Nephron progenitor cell (in vitro differentiated cells): ENCODE measurements at regions not wholly inside any gene's neighbourhood (a gene's known extent, or its start where the extent isn't known, plus 50 kb on each side); places are given as distances from the start of the nearest gene placed in this dataset.

ENCODE experiments used
- DNase-seq: peaks from one replicate; pipeline ENCODE4 v3.0.0; 2021
- H3K27ac Mint-ChIP-seq: 2 replicates; pipeline ENCODE4 v1.8.0; 2021; ENCODE audit warnings: mild to moderate bottlenecking, moderate library complexity, mixed read lengths
- H3K27me3 Mint-ChIP-seq: 2 replicates; pipeline ENCODE4 v1.8.0; 2021; ENCODE audit warnings: mild to moderate bottlenecking, low read depth, mixed read lengths; ENCODE audit not compliant: poor library complexity
- H3K36me3 Mint-ChIP-seq: 2 replicates; pipeline ENCODE4 v1.8.0; 2021; ENCODE audit warnings: low read depth, mixed read lengths
- H3K4me1 Mint-ChIP-seq: 2 replicates; pipeline ENCODE4 v1.8.0; 2021; ENCODE audit warnings: mixed read lengths
- H3K4me3 Mint-ChIP-seq: 2 replicates; pipeline ENCODE4 v1.8.0; 2021; ENCODE audit warnings: mild to moderate bottlenecking, moderate library complexity, mixed read lengths
- H3K9me3 Mint-ChIP-seq: 2 replicates; pipeline ENCODE4 v1.8.0; 2021; ENCODE audit warnings: mild to moderate bottlenecking, moderate library complexity, mixed read lengths
- TF ChIP-seq, protein P1 (sequence below): fragments of 200-600 bp; sonication (generic); IDR thresholded peaks from 2 replicates; pipeline ENCODE4 v1.5.0; 2021; ENCODE audit warnings: antibody characterized with exemption

DNA sequence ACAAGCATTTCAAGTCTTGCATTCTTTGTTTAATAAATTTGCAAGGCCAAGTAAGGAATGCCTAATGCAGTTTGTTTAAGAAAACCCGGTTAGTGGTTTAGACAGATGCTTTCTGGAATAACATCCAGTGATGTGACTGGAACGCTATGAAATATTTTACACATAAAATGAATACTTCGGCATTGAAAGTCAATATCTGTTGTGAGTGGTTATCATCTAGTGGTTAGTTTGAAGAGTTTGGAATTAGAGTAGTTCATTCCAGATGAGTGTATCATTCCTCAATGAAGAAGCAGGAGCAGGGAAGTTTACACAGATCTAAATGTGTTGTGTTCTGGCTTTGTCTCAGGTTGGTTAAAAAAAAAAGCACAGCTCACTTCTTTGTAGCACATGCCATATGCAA is 608.0 kb upstream of the PIK3C3 start:
- TF ChIP-seq, protein P1, sequence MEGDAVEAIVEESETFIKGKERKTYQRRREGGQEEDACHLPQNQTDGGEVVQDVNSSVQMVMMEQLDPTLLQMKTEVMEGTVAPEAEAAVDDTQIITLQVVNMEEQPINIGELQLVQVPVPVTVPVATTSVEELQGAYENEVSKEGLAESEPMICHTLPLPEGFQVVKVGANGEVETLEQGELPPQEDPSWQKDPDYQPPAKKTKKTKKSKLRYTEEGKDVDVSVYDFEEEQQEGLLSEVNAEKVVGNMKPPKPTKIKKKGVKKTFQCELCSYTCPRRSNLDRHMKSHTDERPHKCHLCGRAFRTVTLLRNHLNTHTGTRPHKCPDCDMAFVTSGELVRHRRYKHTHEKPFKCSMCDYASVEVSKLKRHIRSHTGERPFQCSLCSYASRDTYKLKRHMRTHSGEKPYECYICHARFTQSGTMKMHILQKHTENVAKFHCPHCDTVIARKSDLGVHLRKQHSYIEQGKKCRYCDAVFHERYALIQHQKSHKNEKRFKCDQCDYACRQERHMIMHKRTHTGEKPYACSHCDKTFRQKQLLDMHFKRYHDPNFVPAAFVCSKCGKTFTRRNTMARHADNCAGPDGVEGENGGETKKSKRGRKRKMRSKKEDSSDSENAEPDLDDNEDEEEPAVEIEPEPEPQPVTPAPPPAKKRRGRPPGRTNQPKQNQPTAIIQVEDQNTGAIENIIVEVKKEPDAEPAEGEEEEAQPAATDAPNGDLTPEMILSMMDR: no peak
- no peak overlapping the region for H3K4me3 Mint-ChIP-seq
- peaks cover 4% of the 10 kb centered on the region for H3K4me1 Mint-ChIP-seq
- no peak for DNase-seq
- peaks cover 5% of the 10 kb centered on the region for H3K36me3 Mint-ChIP-seq
- H3K27ac Mint-ChIP-seq: no peak overlapping the region
- peaks cover 3% of the 10 kb centered on the region for H3K27me3 Mint-ChIP-seq
- no peaks in the 10 kb centered on the region for H3K9me3 Mint-ChIP-seq

DNA sequence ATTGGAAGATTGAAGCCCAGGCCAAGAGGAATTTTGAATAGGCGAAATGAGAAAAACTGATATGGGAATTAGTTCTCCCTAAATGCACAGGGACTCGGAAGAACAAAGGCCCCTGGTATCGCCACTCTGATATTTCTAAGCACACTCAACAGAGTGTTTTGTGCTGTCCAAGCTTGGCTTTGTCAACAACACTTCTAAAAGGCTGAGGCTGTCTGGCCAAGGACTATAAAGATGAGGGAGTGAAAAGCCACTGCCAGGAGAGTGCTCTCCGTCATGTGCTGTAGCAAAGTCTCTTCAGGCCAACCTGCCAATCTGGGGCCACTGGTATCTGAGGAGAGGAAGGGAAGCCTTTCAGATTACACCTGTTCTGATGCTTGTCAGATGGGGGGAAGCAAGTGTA is 611.2 kb upstream of the PIK3C3 start:
- Mint-ChIP-seq H3K27me3 (peaks cover 4% of the 10 kb centered on the region), H3K27ac (no peak overlapping the region), H3K4me3 (no peak overlapping the region), H3K36me3 (peaks cover 6% of the 10 kb centered on the region), H3K4me1 (peaks cover 13% of the 10 kb centered on the region), H3K9me3 (no peaks in the 10 kb centered on the region)
- no peak for DNase-seq
- TF ChIP-seq, protein P1: no peak

DNA sequence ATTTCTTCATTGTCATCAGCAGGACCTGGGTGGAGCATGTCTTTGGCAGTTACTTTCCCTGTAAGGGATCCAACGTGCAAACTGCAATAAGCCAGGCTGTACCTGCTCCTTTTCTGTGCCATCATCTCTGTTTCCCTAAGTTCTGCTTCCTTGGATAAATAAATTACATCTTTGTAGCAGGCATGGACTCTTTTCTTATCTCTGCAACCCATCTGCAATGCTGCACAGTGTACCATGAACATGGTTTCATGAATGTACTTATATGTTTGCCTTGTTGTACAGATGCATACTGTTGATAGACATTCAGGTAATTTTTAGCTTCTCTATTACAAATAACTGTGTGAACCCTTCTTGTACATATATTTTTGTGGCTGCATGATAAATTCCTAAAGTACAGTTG is 616.7 kb upstream of the PIK3C3 start:
- Mint-ChIP-seq H3K27me3 (peaks cover 4% of the 10 kb centered on the region), H3K4me3 (no peak overlapping the region), H3K4me1 (peaks cover 13% of the 10 kb centered on the region), H3K9me3 (no peaks in the 10 kb centered on the region), H3K36me3 (peaks cover 6% of the 10 kb centered on the region), H3K27ac (no peak overlapping the region)
- TF ChIP-seq, protein P1: no peak
- no peak for DNase-seq

DNA sequence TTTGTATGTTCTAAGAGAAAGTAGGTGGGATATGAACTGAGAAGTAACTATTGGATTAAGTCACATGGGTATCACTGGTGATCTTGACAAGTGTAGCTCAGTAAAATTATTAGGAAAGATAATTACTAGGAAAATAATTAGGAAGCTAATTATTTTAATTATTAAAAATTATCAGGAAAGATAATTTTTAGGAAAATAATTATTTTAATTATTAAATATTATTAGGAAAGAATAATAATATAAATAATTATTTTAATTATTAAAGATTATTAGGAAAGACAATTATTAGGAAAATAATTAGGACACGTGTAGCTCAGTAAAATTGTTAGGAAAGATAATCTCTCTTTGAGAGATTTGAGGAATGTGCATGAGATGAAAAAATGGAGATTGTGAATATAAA is 623.4 kb upstream of the PIK3C3 start:
- Mint-ChIP-seq H3K9me3 (peaks cover 12% of the 10 kb centered on the region), H3K36me3 (peaks cover 7% of the 10 kb centered on the region), H3K27ac (no peak overlapping the region), H3K4me1 (no peaks in the 10 kb centered on the region), H3K27me3 (no peaks in the 10 kb centered on the region), H3K4me3 (no peak overlapping the region)
- TF ChIP-seq, protein P1: no peak
- DNase-seq: no peak

DNA sequence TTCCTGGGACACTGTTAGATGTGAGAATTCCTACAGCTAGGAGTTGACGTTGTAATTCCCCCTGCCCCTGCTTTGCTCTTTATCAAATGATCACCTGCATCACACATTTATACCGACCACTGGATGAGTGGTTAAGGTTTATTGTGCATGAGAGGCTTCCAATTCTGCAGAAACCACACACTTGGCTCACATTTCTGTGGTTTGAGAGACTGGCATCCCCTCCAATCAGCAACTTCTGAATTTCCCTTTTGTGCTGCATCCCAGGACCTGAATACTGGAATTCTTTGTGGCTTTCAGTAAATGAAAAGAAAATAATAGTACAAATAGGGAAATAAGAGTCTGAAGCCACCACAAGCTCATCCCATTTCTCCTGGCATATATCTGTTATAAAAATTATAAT is 628.7 kb upstream of the PIK3C3 start:
- Mint-ChIP-seq H3K36me3 (peaks cover 7% of the 10 kb centered on the region), H3K4me1 (no peaks in the 10 kb centered on the region), H3K4me3 (no peak overlapping the region), H3K9me3 (peaks cover 12% of the 10 kb centered on the region), H3K27ac (no peak overlapping the region), H3K27me3 (no peaks in the 10 kb centered on the region)
- no peak for DNase-seq
- TF ChIP-seq, protein P1: no peak

DNA sequence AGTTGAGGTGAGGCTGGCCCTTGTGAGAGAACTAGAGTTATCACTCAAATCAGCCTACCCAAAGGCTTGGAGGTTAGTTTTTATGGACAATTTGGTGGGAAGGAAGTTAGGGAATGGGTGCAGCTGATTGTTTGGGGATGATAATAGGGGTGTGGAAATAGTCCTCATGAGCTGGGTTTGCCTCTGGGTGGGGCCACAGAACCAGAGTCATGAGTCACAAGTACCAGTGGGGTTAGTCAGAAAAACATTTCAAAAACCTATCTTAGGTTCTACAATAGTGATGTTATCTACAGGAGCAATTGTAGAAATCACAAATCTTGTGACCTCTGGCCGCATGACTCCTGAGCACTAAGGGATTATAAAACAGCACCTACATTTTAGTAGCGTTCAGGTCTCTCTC is 630.1 kb upstream of the PIK3C3 start:
- Mint-ChIP-seq H3K4me3 (no peak overlapping the region), H3K9me3 (peaks cover 12% of the 10 kb centered on the region), H3K36me3 (peaks cover 7% of the 10 kb centered on the region), H3K27ac (no peak overlapping the region), H3K4me1 (no peaks in the 10 kb centered on the region), H3K27me3 (no peaks in the 10 kb centered on the region)
- TF ChIP-seq, protein P1: no peak
- no peak for DNase-seq
